ENCODE measurements at regions not wholly inside any gene's neighbourhood (a gene's known extent, or its start where the extent isn't known, plus 50 kb on each side); places are given as distances from the start of the nearest gene placed in this dataset.

- no peak for TF ChIP-seq POLR2A (IDR thresholded peaks at IDR 0.05; ENCODE audit: low read depth, low read length)
- TF ChIP-seq TAF1 (IDR thresholded peaks at IDR 0.05; ENCODE audit: borderline replicate concordance, low read depth, low read length), result no peak
Observed at GRCh38 chr10:44473146-44473545, 88.2 kb upstream of the CXCL12 start.
